HG03064 (cell line): ENCODE measurements at regions not wholly inside any gene's neighbourhood (a gene's known extent, or its start where the extent isn't known, plus 50 kb on each side); places are given as distances from the start of the nearest gene placed in this dataset.

Experiments
- ATAC-seq: cut with Tn5 transposase; IDR thresholded peaks from one replicate; pipeline ENCODE4 v1.9.1; 2021; ENCODE audit warnings: low read depth; ENCODE audit not compliant: unreplicated experiment

GRCh38 chr20:12617076-12617475 is 391.7 kb upstream of the SPTLC3 start:
- ATAC-seq = no peak

DNA sequence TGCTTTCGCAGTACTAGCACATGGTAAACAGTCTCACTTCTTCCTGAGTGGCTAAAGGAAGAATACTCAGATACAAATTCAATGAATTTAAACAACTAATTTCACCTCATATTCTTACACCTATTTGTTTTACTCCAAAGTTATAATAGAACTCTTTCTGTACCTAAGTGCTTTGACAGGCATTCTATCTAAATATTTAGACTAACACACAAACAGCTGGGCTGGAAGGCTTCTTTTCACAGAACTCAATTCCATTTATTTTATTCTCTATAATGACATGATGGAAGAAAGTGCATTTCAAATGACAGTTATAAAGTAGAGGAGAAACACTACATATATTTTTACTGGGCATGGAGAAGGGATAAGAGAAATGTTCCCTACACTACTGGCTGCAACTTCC is 384.9 kb upstream of the SPTLC3 start:
- ATAC-seq = no peak

DNA sequence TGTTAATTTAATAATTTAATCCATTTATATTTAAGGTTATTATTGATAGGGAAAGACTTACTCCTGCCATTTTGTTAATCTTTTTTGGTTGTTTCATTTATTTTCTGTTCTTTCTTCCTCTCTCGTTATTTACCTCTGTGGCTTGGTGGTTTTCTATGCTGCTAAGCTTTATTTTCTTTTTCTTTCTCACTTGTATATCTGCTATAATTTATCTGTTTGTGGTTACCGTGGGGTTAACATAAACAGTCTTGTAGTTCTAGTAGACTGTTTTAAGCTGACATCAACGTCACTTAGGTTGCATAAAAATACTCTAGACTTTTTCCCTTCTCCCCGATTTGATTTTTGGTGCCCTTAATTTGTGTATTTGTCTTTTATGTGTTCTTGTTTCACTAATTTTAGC is 381.3 kb upstream of the SPTLC3 start:
- no peak for ATAC-seq

- no peak for ATAC-seq
These were observed 370.0 kb upstream of the SPTLC3 start for GRCh38 chr20:12638633-12639312.

GRCh38 chr20:12640251-12640650 is 368.5 kb upstream of the SPTLC3 start:
- ATAC-seq = no peak

DNA sequence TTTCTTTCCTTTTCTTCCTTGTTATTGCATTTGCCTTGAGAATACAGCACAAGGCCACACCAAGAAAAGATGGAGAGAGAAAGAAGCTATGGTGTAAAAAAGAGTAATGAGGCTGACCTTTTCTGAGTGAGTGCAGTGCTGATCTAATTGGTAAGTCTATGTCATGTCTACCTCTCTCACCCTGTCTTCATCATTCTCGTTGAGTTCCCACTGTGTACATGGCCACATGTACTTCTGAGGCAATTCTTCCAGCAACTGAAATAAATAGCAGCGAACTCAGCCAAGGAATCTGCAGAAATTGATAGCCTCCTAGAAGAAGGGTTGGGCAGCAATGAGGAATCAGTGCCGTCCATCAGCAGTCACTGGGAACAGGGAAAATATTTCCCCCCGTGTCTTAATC is 367.2 kb upstream of the SPTLC3 start:
- no peak for ATAC-seq

DNA sequence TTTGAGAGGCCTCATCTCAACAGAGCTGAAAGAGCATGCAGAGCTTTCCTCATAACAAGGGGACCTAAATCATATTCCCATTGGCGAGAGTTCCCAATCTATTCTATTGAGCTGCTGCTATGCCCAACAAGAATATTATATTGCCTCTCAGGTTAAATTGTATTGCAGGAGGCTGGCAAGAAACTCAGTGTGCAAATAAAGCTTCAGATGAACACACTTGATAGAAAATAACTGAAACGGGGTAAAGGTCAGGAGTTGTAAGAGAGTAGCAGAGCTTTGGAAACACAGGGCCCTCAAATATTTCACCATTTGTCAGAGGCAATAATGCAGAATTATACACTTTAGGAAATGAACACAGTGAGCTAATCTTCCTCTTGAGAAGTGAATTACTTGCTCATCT is 364.3 kb upstream of the SPTLC3 start:
- ATAC-seq = no peak

DNA sequence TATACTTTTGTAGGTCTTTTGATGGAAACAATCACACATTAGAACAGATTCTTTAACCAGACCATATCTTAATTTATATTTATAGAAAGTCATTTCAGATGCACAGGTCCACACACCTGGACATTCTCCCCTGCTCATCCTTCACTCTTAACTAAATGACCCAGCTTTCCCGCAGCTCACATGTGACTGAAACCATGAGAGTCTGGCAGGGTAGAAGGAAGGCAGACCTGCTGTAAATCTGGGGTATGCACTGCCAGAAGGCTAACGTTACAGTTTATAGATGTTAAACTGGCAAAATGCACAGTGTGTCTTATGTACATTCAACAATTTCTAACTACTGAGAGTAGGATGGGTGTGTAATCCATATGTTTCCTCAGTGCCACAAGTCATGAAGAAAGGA is 359.5 kb upstream of the SPTLC3 start:
- no peak for ATAC-seq

- no peak for ATAC-seq
These were observed 355.1 kb upstream of the SPTLC3 start for GRCh38 chr20:12653642-12654041.

- ATAC-seq = no peak
These were observed 348.8 kb upstream of the SPTLC3 start for GRCh38 chr20:12659942-12660341.

DNA sequence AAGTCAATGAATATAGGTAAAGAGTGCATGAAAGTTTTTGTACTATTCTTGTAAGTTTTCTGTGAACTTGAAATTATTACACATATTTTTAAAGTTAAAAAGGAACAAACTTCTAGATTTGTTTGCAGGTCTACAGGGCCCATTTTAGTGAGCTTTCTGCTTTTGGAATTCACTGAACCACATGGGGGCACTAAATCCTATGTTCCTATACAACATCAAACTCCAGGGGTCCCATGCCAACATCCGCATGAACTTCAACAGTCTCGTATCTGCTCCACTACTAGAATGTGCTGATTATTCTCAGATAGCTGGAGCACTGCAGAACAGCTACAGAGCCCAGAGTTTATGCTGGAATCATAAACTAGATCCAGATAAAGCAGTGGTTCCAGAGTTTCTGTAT is 347.9 kb upstream of the SPTLC3 start:
- ATAC-seq = no peak

GRCh38 chr20:12670301-12670700 is 338.5 kb upstream of the SPTLC3 start:
- no peak for ATAC-seq

GRCh38 chr20:12673352-12673751 is 335.4 kb upstream of the SPTLC3 start:
- ATAC-seq = no peak

DNA sequence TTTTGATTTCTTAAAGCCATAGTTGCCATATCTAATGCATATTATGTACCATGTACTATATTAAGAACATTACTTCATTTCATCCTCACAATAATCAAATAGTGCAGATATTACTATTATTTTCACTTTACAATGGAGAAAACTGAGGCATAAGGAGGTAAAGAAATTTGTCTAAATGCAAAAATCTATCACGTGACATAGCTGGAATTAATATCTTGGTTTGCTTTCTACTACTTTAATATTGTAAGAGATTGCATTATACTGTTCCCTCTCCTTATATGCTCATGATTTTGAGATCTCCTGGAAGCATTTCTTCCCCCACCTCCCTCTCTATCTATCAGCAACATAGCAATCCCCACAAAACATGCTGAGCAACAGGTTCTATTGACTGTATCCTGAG is 330.8 kb upstream of the SPTLC3 start:
- no peak for ATAC-seq

DNA sequence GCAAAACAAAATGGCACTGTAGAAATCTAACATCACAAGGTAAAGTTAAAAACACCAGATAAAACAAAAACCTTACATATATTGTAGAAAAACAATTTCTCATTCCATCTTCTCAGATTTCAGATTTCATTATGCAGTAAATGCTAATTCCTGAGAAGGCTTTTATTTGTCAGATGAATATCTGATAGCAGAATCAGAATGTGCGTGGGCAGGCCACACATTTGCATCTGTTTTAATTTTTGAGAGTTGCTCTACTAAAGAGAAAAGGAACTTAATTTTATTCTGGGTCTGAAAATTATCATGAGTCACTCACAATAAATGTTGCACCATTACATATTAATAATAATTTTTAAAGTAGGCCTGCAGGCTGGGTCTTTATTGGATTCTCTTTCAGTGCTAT is 329.3 kb upstream of the SPTLC3 start:
- no peak for ATAC-seq

GRCh38 chr20:12682613-12683012 is 326.2 kb upstream of the SPTLC3 start:
- ATAC-seq = no peak

DNA sequence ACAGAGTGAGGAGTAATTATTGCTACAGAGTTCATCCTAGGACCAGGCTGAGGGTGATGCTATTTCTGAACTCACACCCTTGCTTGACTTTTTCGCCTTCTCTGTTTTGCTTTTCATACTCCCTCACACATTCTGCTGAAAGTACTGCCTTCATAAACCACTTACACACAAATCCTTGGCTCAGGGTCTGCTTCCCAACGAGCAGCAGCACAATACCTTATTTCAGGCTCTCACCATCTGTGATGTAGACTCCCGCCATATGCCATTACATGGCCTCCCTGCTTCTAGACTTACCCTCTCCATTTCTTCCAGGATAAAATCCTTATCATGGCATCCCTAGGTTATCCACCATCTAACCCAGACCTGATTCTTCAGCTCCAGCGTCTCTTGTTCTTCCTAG is 321.3 kb upstream of the SPTLC3 start:
- ATAC-seq = no peak

DNA sequence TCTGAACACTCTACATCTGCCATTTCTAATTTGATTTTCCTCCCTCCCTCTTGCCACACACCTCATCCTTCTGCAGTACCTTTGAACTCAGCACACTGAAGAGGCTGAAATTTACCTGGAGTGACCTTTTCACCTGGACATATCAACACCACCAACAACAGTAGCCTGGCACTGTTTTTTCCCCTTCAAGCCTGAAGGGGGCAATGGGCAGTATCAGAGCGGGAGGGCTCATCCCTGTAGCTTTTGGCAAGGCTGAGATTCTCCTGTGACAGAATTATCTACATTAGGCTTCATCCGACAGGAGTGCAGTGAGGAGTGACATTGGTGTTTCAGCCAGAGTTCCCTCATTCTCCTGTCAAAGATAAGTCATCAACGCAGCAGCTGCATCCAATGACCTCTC is 312.8 kb upstream of the SPTLC3 start:
- ATAC-seq = no peak

- ATAC-seq = no peak
These were observed 310.0 kb upstream of the SPTLC3 start for GRCh38 chr20:12698817-12699216.

DNA sequence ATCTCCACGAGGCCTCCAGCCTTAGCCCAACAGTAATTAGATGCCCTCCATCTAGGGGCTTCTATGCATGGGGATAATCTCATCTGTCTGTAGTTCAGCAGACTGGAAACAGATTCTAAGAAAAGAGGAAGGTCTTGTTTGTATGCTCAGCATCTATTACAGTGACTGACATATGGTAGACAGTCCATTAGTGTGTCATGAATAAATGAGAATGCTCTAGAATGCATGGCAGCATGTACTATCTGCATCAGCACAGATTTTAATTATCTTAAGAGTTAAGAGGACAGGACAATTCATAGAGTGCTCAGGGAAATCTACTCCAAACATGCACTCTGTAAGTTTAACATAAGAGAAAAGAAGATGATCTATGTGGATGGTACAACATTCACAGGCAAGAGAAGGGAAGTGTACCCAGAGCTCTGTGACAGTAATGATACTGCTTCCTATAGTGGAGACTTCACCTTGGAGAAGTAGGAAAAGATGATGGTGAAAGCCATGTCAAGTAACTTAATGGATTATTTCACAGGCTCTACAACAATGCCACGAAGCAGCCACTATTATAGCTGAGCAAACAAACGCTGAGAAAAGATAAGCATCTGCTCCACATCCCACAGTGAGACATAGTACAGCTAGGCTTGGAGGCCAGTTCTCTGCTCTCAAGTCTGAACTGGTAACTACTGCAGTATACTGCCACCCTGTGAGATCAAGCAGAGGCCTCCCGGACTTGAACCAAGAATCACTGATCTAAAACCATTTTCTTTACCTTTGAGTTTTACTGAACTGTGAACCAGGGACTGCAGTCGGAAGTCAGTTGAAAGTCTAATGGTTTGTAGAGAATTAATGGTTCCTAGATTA is 309.2 kb upstream of the SPTLC3 start:
- no peak for ATAC-seq

DNA sequence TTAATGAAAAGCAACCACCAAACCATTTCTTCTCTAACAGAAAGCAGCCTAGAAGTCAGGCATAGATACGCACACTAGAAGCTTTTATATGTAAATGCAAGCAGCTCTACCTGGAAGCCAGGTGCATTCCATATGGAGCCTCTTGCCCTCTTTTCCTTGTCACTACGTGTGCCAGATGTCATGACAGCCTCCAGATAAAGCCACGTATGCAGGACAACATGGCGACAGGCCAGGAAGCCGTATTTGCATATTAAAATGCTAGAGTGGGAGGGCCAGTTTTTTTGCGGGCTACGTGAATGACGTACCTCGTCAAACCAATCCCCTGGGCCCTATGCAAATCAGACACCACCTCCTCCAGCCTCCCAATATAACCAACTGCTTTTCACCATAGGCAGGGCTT is 308.1 kb upstream of the SPTLC3 start:
- ATAC-seq = no peak

GRCh38 chr20:12702312-12702711 is 306.5 kb upstream of the SPTLC3 start:
- no peak for ATAC-seq
